Breast epithelium (tissue), 3 donors: ENCODE measurements at regions not wholly inside any gene's neighbourhood (a gene's known extent, or its start where the extent isn't known, plus 50 kb on each side); places are given as distances from the start of the nearest gene placed in this dataset.

Source experiments
- POLR2A ChIP-seq: fragments of 450-650 bp; IDR thresholded peaks from one replicate; pipeline ENCODE4 v1.6.1; 2016; ENCODE audit warnings: antibody characterized with exemption, mild to moderate bottlenecking, moderate library complexity
- POLR2AphosphoS5 ChIP-seq, 3 donors: sonication (generic); formaldehyde crosslinking; IDR thresholded peaks; one replicate each; pipeline ENCODE4 v1.6.1; 2017; ENCODE audit warnings: antibody characterized with exemption in 3 of 3
- TF ChIP-seq, protein P1 (sequence below), 3 donors: fragments of 450-650 bp; IDR thresholded peaks; one replicate each; pipeline ENCODE4 v1.5.1; 2016 to 2017; ENCODE audit warnings: antibody characterized with exemption in 3 of 3, mild to moderate bottlenecking in 3 of 3, moderate library complexity in 3 of 3

GRCh38 chr10:60648761-60649160 is 129.5 kb upstream of the CDK1 start:
- TF ChIP-seq POLR2A: no peak
- TF ChIP-seq POLR2AphosphoS5 (IDR thresholded peaks at IDR 0.05): no peak
- TF ChIP-seq, protein P1, sequence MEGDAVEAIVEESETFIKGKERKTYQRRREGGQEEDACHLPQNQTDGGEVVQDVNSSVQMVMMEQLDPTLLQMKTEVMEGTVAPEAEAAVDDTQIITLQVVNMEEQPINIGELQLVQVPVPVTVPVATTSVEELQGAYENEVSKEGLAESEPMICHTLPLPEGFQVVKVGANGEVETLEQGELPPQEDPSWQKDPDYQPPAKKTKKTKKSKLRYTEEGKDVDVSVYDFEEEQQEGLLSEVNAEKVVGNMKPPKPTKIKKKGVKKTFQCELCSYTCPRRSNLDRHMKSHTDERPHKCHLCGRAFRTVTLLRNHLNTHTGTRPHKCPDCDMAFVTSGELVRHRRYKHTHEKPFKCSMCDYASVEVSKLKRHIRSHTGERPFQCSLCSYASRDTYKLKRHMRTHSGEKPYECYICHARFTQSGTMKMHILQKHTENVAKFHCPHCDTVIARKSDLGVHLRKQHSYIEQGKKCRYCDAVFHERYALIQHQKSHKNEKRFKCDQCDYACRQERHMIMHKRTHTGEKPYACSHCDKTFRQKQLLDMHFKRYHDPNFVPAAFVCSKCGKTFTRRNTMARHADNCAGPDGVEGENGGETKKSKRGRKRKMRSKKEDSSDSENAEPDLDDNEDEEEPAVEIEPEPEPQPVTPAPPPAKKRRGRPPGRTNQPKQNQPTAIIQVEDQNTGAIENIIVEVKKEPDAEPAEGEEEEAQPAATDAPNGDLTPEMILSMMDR (IDR thresholded peaks at IDR 0.05): no peak
